Vagina (tissue), 2 donors: ENCODE measurements at regions not wholly inside any gene's neighbourhood (a gene's known extent, or its start where the extent isn't known, plus 50 kb on each side); places are given as distances from the start of the nearest gene placed in this dataset.

Source experiments
- DNase-seq, 2 donors: peaks; one replicate each; pipeline ENCODE4 v3.0.0-alpha.2; 2017; ENCODE audit errors: extremely low spot score in 2 of 2
- H3K27ac ChIP-seq: fragments of 200-600 bp; sonication (generic); one replicate; pipeline ENCODE4 v1.5.1; 2019
- H3K27me3 ChIP-seq: fragments of 200-600 bp; sonication (generic); one replicate; pipeline ENCODE4 v1.5.1; 2019
- H3K36me3 ChIP-seq, 2 donors: fragments of 200-600 bp; sonication (generic); one replicate each; pipeline ENCODE4 v1.5.1; 2017 to 2019
- H3K4me1 ChIP-seq: fragments of 200-600 bp; sonication (generic); one replicate; pipeline ENCODE4 v1.5.1; 2019
- H3K4me3 ChIP-seq, 2 donors: fragments of 200-600 bp; sonication (generic); 1 replicate in 1 of 2; 2 replicates in 1 of 2; pipeline ENCODE4 v1.5.1; 2016 to 2019
- H3K9me3 ChIP-seq: fragments of 200-600 bp; sonication (generic); one replicate; pipeline ENCODE4 v1.5.1; 2019
- CTCF ChIP-seq, 3 experiments: fragments of 450-650 bp in 2 of 3; fragments of 200-600 bp in 1 of 3; sonication (generic) in 1 of 3; IDR thresholded peaks; one replicate each; pipeline ENCODE4 v1.5.1; 2017 to 2019; ENCODE audit warnings: antibody characterized with exemption in 3 of 3, mild to moderate bottlenecking in 2 of 3, moderate library complexity in 2 of 3
- POLR2A ChIP-seq, 2 donors: fragments of 450-650 bp; IDR thresholded peaks; one replicate each; pipeline ENCODE4 v1.6.1; 2017; ENCODE audit warnings: antibody characterized with exemption in 2 of 2, mild to moderate bottlenecking in 2 of 2, moderate library complexity in 2 of 2
- POLR2AphosphoS5 ChIP-seq, 2 donors: sonication (generic); formaldehyde crosslinking; IDR thresholded peaks; one replicate each; pipeline ENCODE4 v1.9.0; 2017; ENCODE audit warnings: antibody characterized with exemption in 2 of 2, mild to moderate bottlenecking in 2 of 2, low read depth in 1 of 2; ENCODE audit not compliant: insufficient read depth in 1 of 2
- intact Hi-C: fragments of 100-400 bp; cut with DNase I; formaldehyde crosslinking; loops from one replicate; pipeline ENCODE4 v1.15.1; 2023

- Histone ChIP-seq H3K27me3 (no peaks in the 10 kb centered on the region), H3K4me3 (no peak overlapping the region), H3K36me3 (no peaks in the 10 kb centered on the region), H3K9me3 (no peaks in the 10 kb centered on the region), H3K27ac (no peak overlapping the region), H3K4me1 (no peaks in the 10 kb centered on the region)
- DNase-seq: no peak
- intact Hi-C loops: no loop called here
- TF ChIP-seq POLR2A (IDR thresholded peaks at IDR 0.05): no peak
- no peak for TF ChIP-seq CTCF (IDR thresholded peaks at IDR 0.05)
- TF ChIP-seq POLR2AphosphoS5 (IDR thresholded peaks at IDR 0.05; ENCODE audit: insufficient read depth in 1 of 2, low read depth in 1 of 2): no peak
These were observed 151.6 kb upstream of the ARID2 start for GRCh38 chr12:45577844-45578399.

- Histone ChIP-seq H3K27ac (no peak overlapping the region), H3K27me3 (no peaks in the 10 kb centered on the region), H3K36me3 (no peaks in the 10 kb centered on the region), H3K9me3 (no peaks in the 10 kb centered on the region), H3K4me3 (no peak overlapping the region), H3K4me1 (no peaks in the 10 kb centered on the region)
- intact Hi-C loops: no loop called here
- TF ChIP-seq POLR2AphosphoS5 (IDR thresholded peaks at IDR 0.05; ENCODE audit: insufficient read depth in 1 of 2, low read depth in 1 of 2) (no peak), POLR2A (IDR thresholded peaks at IDR 0.05) (no peak), CTCF (IDR thresholded peaks at IDR 0.05) (no peak)
- DNase-seq: no peak
These were observed 149.0 kb upstream of the ARID2 start for GRCh38 chr12:45580356-45580969.

GRCh38 chr12:45581112-45581511, 148.4 kb upstream of the ARID2 start:
- Histone ChIP-seq H3K36me3 (no peaks in the 10 kb centered on the region), H3K4me1 (no peaks in the 10 kb centered on the region), H3K27me3 (no peaks in the 10 kb centered on the region), H3K27ac (no peak overlapping the region), H3K9me3 (no peaks in the 10 kb centered on the region), H3K4me3 (no peak overlapping the region)
- TF ChIP-seq POLR2AphosphoS5 (IDR thresholded peaks at IDR 0.05; ENCODE audit: insufficient read depth in 1 of 2, low read depth in 1 of 2) (no peak), POLR2A (IDR thresholded peaks at IDR 0.05) (no peak), CTCF (IDR thresholded peaks at IDR 0.05) (no peak)
- DNase-seq: no peak
- intact Hi-C loops: no loop called here

- TF ChIP-seq POLR2A (IDR thresholded peaks at IDR 0.05): no peak
- TF ChIP-seq CTCF (IDR thresholded peaks at IDR 0.05): no peak
- no peak for TF ChIP-seq POLR2AphosphoS5 (IDR thresholded peaks at IDR 0.05; ENCODE audit: insufficient read depth in 1 of 2, low read depth in 1 of 2)
- H3K27me3 ChIP-seq: no peaks in the 10 kb centered on the region
- DNase-seq: no peak
- intact Hi-C loops: no loop called here
- H3K27ac ChIP-seq: no peak overlapping the region
- no peaks in the 10 kb centered on the region for H3K36me3 ChIP-seq
- no peaks in the 10 kb centered on the region for H3K9me3 ChIP-seq
- no peaks in the 10 kb centered on the region for H3K4me1 ChIP-seq
- no peak overlapping the region for H3K4me3 ChIP-seq
These were observed 147.0 kb upstream of the ARID2 start for GRCh38 chr12:45582536-45582935.

GRCh38 chr12:45582986-45583659, 146.4 kb upstream of the ARID2 start:
- H3K27ac ChIP-seq: no peak overlapping the region
- no peaks in the 10 kb centered on the region for H3K27me3 ChIP-seq
- no peak for TF ChIP-seq POLR2A (IDR thresholded peaks at IDR 0.05)
- TF ChIP-seq CTCF (IDR thresholded peaks at IDR 0.05): no peak
- TF ChIP-seq POLR2AphosphoS5 (IDR thresholded peaks at IDR 0.05; ENCODE audit: insufficient read depth in 1 of 2, low read depth in 1 of 2): no peak
- no peak overlapping the region for H3K4me3 ChIP-seq
- no peaks in the 10 kb centered on the region for H3K9me3 ChIP-seq
- H3K4me1 ChIP-seq: no peaks in the 10 kb centered on the region
- no peak for DNase-seq
- intact Hi-C loops: no loop called here
- no peaks in the 10 kb centered on the region for H3K36me3 ChIP-seq
